ENCODE measurements at regions not wholly inside any gene's neighbourhood (a gene's known extent, or its start where the extent isn't known, plus 50 kb on each side); places are given as distances from the start of the nearest gene placed in this dataset.

DNA sequence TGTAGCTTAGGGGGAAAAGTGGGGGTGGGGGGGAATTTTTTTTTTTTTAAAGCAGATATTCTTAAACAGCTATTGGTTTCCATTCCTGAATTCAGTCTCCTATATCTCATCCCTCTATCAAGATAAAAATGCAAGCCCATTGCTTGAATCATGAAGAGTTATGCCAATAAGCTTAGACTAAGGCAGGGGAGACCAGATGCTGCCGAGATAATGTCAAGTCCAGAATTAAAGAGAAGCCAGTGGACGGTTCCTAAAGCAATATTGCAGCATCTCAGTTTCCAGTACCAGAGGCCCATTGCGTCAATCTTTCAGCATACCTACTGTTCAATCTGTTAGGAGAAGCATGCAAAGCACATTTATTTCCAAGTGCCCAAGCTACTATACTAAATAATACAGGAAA lies 309.4 kb downstream of the BARHL2 start:
- no peaks in the 10 kb centered on the region for H3K36me3 ChIP-seq (ENCODE audit: insufficient read depth, low read length)
- no peak overlapping the region for H3K4me2 ChIP-seq (ENCODE audit: insufficient read depth, low read length)
- H3K4me3 ChIP-seq (ENCODE audit: low read depth in 1 of 2, low read length in 2 of 2) = no peak overlapping the region
- no peak for ATAC-seq (ENCODE audit: insufficient read depth, low read depth)
- H3K27me3 ChIP-seq (ENCODE audit: insufficient read depth, low read length, poor library complexity) = no peaks in the 10 kb centered on the region
- H3K4me1 ChIP-seq (ENCODE audit: insufficient read depth, low read length) = no peaks in the 10 kb centered on the region
- no peaks in the 10 kb centered on the region for H3K79me2 ChIP-seq (ENCODE audit: insufficient read depth, low read length)
- no peak for TF ChIP-seq EZH2 (IDR thresholded peaks at IDR 0.05; ENCODE audit: borderline replicate concordance, low read depth, low read length, severe bottlenecking)
- TF ChIP-seq, protein P1, sequence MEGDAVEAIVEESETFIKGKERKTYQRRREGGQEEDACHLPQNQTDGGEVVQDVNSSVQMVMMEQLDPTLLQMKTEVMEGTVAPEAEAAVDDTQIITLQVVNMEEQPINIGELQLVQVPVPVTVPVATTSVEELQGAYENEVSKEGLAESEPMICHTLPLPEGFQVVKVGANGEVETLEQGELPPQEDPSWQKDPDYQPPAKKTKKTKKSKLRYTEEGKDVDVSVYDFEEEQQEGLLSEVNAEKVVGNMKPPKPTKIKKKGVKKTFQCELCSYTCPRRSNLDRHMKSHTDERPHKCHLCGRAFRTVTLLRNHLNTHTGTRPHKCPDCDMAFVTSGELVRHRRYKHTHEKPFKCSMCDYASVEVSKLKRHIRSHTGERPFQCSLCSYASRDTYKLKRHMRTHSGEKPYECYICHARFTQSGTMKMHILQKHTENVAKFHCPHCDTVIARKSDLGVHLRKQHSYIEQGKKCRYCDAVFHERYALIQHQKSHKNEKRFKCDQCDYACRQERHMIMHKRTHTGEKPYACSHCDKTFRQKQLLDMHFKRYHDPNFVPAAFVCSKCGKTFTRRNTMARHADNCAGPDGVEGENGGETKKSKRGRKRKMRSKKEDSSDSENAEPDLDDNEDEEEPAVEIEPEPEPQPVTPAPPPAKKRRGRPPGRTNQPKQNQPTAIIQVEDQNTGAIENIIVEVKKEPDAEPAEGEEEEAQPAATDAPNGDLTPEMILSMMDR (IDR thresholded peaks at IDR 0.05; ENCODE audit: borderline replicate concordance, extremely low read depth, low read length, poor library complexity, severe bottlenecking) = no peak
- no peaks in the 10 kb centered on the region for H4K20me1 ChIP-seq (ENCODE audit: insufficient read depth, low read length)
- no peak overlapping the region for H2AFZ ChIP-seq (ENCODE audit: low read depth, low read length)
- H3K9ac ChIP-seq (ENCODE audit: low read depth, low read length) = no peak overlapping the region
- no peak for DNase-seq
- H3K9me3 ChIP-seq (ENCODE audit: insufficient read depth, low read length, severe bottlenecking) = no peaks in the 10 kb centered on the region
- H3K27ac ChIP-seq (ENCODE audit: low read length) = no peak overlapping the region

DNA sequence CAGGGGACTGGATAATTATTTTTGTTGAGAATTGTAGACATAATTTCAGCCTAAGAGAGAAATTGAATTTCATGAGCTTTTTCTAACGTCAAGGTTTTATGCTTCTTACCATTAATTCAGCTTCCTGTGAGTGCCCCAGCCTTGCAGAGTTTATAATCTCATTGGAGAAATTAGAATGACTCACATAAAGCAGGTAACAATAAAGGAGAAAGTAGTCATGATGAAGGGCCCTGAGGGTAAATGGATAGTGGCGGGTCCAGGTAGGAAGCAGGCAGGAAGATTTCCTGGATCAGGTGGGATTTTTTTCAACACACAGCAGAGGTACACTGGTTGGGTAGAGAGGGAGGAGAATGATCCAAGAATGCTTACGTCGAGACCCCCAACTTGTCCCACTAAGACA lies 311.4 kb downstream of the BARHL2 start:
- H3K9ac ChIP-seq (ENCODE audit: low read depth, low read length) = no peak overlapping the region
- H3K4me3 ChIP-seq (ENCODE audit: low read depth in 1 of 2, low read length in 2 of 2) = no peak overlapping the region
- TF ChIP-seq, protein P1 (IDR thresholded peaks at IDR 0.05; ENCODE audit: borderline replicate concordance, extremely low read depth, low read length, poor library complexity, severe bottlenecking) = no peak
- TF ChIP-seq EZH2 (IDR thresholded peaks at IDR 0.05; ENCODE audit: borderline replicate concordance, low read depth, low read length, severe bottlenecking) = no peak
- H3K4me1 ChIP-seq (ENCODE audit: insufficient read depth, low read length) = no peaks in the 10 kb centered on the region
- H2AFZ ChIP-seq (ENCODE audit: low read depth, low read length) = no peak overlapping the region
- no peaks in the 10 kb centered on the region for H3K36me3 ChIP-seq (ENCODE audit: insufficient read depth, low read length)
- no peaks in the 10 kb centered on the region for H3K9me3 ChIP-seq (ENCODE audit: insufficient read depth, low read length, severe bottlenecking)
- ATAC-seq (ENCODE audit: insufficient read depth, low read depth) = no peak
- H3K27ac ChIP-seq (ENCODE audit: low read length) = no peak overlapping the region
- DNase-seq = no peak
- H3K27me3 ChIP-seq (ENCODE audit: insufficient read depth, low read length, poor library complexity) = no peaks in the 10 kb centered on the region
- H3K79me2 ChIP-seq (ENCODE audit: insufficient read depth, low read length) = no peaks in the 10 kb centered on the region
- no peaks in the 10 kb centered on the region for H4K20me1 ChIP-seq (ENCODE audit: insufficient read depth, low read length)
- no peak overlapping the region for H3K4me2 ChIP-seq (ENCODE audit: insufficient read depth, low read length)

DNA sequence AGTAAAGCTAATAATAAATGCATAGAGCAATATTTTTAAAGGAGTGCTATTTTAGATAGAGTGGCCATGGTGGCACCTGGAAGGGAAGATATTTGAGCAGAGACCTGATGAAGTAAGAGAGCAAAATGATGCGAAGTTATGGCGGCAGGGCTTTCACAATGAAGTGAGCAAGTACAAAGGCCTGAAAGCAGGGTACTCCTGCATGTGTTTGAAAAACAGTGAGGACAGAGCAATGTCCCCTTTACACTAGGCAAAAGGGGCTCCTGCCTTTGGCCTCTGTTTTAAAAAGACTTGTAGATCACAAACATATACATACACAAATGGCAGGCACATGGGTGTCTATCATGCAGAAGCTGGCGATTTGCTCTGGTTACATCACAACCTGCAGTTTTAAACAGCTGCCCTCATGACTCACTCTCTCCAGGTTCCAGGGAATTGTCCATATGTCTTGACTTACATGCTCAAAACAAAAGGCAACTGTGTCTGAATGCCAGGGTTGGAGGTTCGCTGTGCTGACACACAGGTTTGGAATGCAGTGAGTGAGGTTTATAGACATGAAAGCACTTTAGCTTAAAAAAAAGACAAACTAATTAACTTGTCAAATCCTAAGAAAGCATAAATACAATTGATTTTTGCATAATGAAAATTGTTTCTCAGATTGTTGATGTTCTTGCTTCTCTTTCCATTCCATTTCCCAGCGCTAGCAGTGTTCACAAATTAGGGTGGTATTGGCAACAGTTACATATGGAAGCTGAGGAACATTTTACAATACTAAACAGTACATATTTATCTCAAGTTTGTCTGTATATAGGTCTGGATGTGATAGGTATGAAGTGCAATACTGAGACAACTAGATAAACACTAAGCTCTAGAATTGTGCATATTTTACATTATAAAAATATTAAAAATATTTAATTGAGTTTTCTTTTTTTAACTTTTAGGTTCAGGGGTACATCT lies 313.9 kb downstream of the BARHL2 start:
- Histone ChIP-seq H3K4me1 (ENCODE audit: insufficient read depth, low read length) (no peaks in the 10 kb centered on the region), H4K20me1 (ENCODE audit: insufficient read depth, low read length) (no peaks in the 10 kb centered on the region), H3K4me3 (ENCODE audit: low read depth in 1 of 2, low read length in 2 of 2) (no peak overlapping the region), H3K9me3 (ENCODE audit: insufficient read depth, low read length, severe bottlenecking) (no peaks in the 10 kb centered on the region), H3K79me2 (ENCODE audit: insufficient read depth, low read length) (no peaks in the 10 kb centered on the region), H3K4me2 (ENCODE audit: insufficient read depth, low read length) (no peak overlapping the region), H3K36me3 (ENCODE audit: insufficient read depth, low read length) (no peaks in the 10 kb centered on the region), H3K9ac (ENCODE audit: low read depth, low read length) (no peak overlapping the region), H2AFZ (ENCODE audit: low read depth, low read length) (no peak overlapping the region), H3K27me3 (ENCODE audit: insufficient read depth, low read length, poor library complexity) (no peaks in the 10 kb centered on the region), H3K27ac (ENCODE audit: low read length) (no peak overlapping the region)
- ATAC-seq (ENCODE audit: insufficient read depth, low read depth) (no peak), DNase-seq (no peak)
- no peak for TF ChIP-seq EZH2 (IDR thresholded peaks at IDR 0.05; ENCODE audit: borderline replicate concordance, low read depth, low read length, severe bottlenecking)
- TF ChIP-seq, protein P1 (IDR thresholded peaks at IDR 0.05; ENCODE audit: borderline replicate concordance, extremely low read depth, low read length, poor library complexity, severe bottlenecking) = no peak

Data from DND-41 (cell line).